DND-41 (cell line): ENCODE measurements at regions not wholly inside any gene's neighbourhood (a gene's known extent, or its start where the extent isn't known, plus 50 kb on each side); places are given as distances from the start of the nearest gene placed in this dataset.

Experiments used
- CTCF ChIP-seq: IDR thresholded peaks from 2 replicates; pipeline ENCODE4 v1.5.1; 2012; ENCODE audit warnings: borderline replicate concordance, low read length, moderate library complexity, mild to moderate bottlenecking; ENCODE audit not compliant: poor library complexity, severe bottlenecking; ENCODE audit errors: extremely low read depth
- EZH2 ChIP-seq: IDR thresholded peaks from 3 replicates; pipeline ENCODE4 v1.6.1; 2012; ENCODE audit warnings: borderline replicate concordance, low read depth, mild to moderate bottlenecking, moderate library complexity, low read length, inconsistent platforms; ENCODE audit not compliant: severe bottlenecking

GRCh38 chr10:3665316-3665908, 119.6 kb downstream of the KLF6 start:
- TF ChIP-seq CTCF (no peak), EZH2 (no peak)
